Subcutaneous abdominal adipose tissue (tissue), 5 donors: ENCODE measurements at regions not wholly inside any gene's neighbourhood (a gene's known extent, or its start where the extent isn't known, plus 50 kb on each side); places are given as distances from the start of the nearest gene placed in this dataset.

Source experiments
- H3K27ac ChIP-seq: one replicate; pipeline ENCODE4 v1.7.0; 2013; ENCODE audit warnings: low read depth, mild to moderate bottlenecking, inconsistent platforms, low read length, moderate library complexity
- H3K27me3 ChIP-seq, 5 donors: one replicate each; pipeline ENCODE4 v1.7.0; 2013; ENCODE audit warnings: low read length in 5 of 5, inconsistent platforms in 1 of 5; ENCODE audit not compliant: control insufficient read depth in 5 of 5, insufficient read depth in 4 of 5
- H3K36me3 ChIP-seq, 5 donors: one replicate each; pipeline ENCODE4 v1.7.0; 2013; ENCODE audit warnings: low read length in 5 of 5; ENCODE audit not compliant: control insufficient read depth in 5 of 5, insufficient read depth in 5 of 5
- H3K4me1 ChIP-seq, 5 donors: one replicate each; pipeline ENCODE4 v1.7.0; 2013; ENCODE audit warnings: low read length in 5 of 5, mild to moderate bottlenecking in 3 of 5, moderate library complexity in 1 of 5; ENCODE audit not compliant: control insufficient read depth in 5 of 5, insufficient read depth in 5 of 5
- H3K4me3 ChIP-seq, 5 donors: one replicate each; pipeline ENCODE4 v1.7.0; 2013; ENCODE audit warnings: low read length in 5 of 5, low read depth in 1 of 5
- H3K9ac ChIP-seq, 5 donors: one replicate each; pipeline ENCODE4 v1.7.0; 2013; ENCODE audit warnings: low read length in 5 of 5, mild to moderate bottlenecking in 4 of 5, moderate library complexity in 3 of 5
- H3K9me3 ChIP-seq, 5 donors: one replicate each; pipeline ENCODE4 v1.7.0; 2013; ENCODE audit warnings: low read length in 5 of 5; ENCODE audit not compliant: control insufficient read depth in 5 of 5
- donor health status: healthy.
- donor health status: healthy.
- donor health status: healthy.
- donor health status: healthy.
- donor health status: healthy.

GRCh38 chr2:8209494-8209893 lies 472.4 kb upstream of the ID2 start:
- Histone ChIP-seq H3K9ac (no peak overlapping the region), H3K9me3 (peaks cover 0 to 15% (median 10%) of the 10 kb centered on the region in 5 donors), H3K27ac (no peak overlapping the region), H3K4me3 (no peak overlapping the region), H3K4me1 (no peaks in the 10 kb centered on the region), H3K27me3 (no peaks in the 10 kb centered on the region), H3K36me3 (no peaks in the 10 kb centered on the region)

DNA sequence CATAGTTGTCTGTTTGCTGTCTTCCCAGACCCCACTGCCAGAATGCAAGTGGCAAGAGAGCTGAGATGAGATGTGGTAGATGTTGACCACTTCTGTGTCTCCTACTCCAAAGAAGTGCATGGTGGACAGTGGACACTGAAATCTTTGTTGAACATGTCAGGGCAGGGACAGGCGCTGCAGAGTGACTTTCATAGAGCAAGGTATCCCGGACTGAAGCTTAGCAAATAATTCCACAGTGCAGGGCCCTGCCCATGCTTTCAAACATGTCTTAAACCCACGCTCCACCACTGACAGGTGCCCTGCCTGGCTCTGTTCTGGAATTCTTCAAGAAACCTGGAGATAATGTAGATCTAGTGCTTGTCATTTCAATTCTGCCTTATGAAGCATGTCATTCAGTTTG lies 470.5 kb upstream of the ID2 start:
- no peak overlapping the region for H3K27ac ChIP-seq
- H3K9me3 ChIP-seq, result peaks cover 0 to 15% (median 10%) of the 10 kb centered on the region in 5 donors
- no peak overlapping the region for H3K9ac ChIP-seq
- H3K27me3 ChIP-seq, result no peaks in the 10 kb centered on the region
- no peak overlapping the region for H3K4me3 ChIP-seq
- H3K36me3 ChIP-seq, result no peaks in the 10 kb centered on the region
- peaks cover 0 to 6% (median 0%) of the 10 kb centered on the region in 5 donors for H3K4me1 ChIP-seq

DNA sequence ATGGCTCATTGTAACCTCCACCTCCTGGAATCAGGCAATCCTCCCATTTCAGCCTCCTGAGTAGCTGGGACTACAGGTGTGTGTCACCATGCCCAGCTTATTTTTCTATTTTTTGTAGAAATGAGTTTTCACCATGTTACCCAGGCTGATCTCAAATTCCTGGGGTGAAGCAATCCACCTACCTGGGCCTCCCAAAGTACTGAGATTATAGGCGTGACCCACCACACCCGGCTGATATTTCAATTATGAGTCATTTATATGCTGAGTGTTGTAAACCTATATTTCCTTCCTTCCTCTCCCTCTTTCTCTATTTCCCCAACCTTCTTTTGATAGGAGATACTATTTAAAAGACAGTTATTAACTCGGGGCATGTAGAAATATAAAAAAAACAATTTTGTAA lies 469.6 kb upstream of the ID2 start:
- H3K27me3 ChIP-seq, result no peaks in the 10 kb centered on the region
- no peak overlapping the region for H3K27ac ChIP-seq
- H3K4me3 ChIP-seq, result no peak overlapping the region
- peaks cover 0 to 9% (median 2%) of the 10 kb centered on the region in 5 donors for H3K4me1 ChIP-seq
- no peak overlapping the region for H3K9ac ChIP-seq
- peaks cover 0 to 15% (median 10%) of the 10 kb centered on the region in 5 donors for H3K9me3 ChIP-seq
- no peaks in the 10 kb centered on the region for H3K36me3 ChIP-seq

- Histone ChIP-seq H3K9ac (no peak overlapping the region), H3K27ac (no peak overlapping the region), H3K4me3 (no peak overlapping the region), H3K27me3 (no peaks in the 10 kb centered on the region), H3K9me3 (peaks cover 0 to 9% (median 0%) of the 10 kb centered on the region in 5 donors), H3K36me3 (no peaks in the 10 kb centered on the region), H3K4me1 (peaks cover 0 to 9% (median 4%) of the 10 kb centered on the region in 5 donors)
Measured at GRCh38 chr2:8214036-8214615, 467.7 kb upstream of the ID2 start.

GRCh38 chr2:8215159-8215863 lies 466.5 kb upstream of the ID2 start:
- no peak overlapping the region for H3K9ac ChIP-seq
- H3K4me1 ChIP-seq, result peaks cover 0 to 9% (median 4%) of the 10 kb centered on the region in 5 donors
- no peaks in the 10 kb centered on the region for H3K36me3 ChIP-seq
- peaks cover 0 to 2% (median 0%) of the 10 kb centered on the region in 5 donors for H3K9me3 ChIP-seq
- H3K27me3 ChIP-seq, result no peaks in the 10 kb centered on the region
- H3K27ac ChIP-seq, result no peak overlapping the region
- no peak overlapping the region for H3K4me3 ChIP-seq

GRCh38 chr2:8215982-8216381 lies 465.9 kb upstream of the ID2 start:
- Histone ChIP-seq H3K9me3 (no peaks in the 10 kb centered on the region), H3K27me3 (no peaks in the 10 kb centered on the region), H3K9ac (no peak overlapping the region), H3K36me3 (no peaks in the 10 kb centered on the region), H3K4me1 (peaks cover 0 to 9% (median 4%) of the 10 kb centered on the region in 5 donors), H3K4me3 (no peak overlapping the region), H3K27ac (no peak overlapping the region)

DNA sequence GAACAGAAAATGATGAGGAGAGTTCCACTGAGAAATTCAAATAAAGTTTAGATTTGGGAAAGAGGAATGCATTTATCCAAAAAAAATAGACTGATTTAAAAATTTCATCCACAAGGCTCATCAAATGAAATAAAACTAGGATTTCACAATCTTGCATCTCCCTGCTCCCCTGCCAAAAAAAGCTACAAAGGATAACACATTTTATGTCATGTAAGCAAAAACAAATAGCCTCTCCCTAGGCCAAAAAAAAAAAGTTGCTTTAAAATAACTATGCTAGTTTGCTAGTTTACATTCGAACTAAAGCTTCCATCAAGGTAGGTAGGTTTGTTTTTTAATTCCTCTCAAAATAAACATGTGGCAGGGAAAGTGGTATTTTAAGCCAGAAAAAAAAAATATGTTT lies 465.5 kb upstream of the ID2 start:
- no peak overlapping the region for H3K9ac ChIP-seq
- peaks cover 0 to 9% (median 4%) of the 10 kb centered on the region in 5 donors for H3K4me1 ChIP-seq
- H3K36me3 ChIP-seq, result no peaks in the 10 kb centered on the region
- H3K4me3 ChIP-seq, result no peak overlapping the region
- H3K9me3 ChIP-seq, result no peaks in the 10 kb centered on the region
- no peak overlapping the region for H3K27ac ChIP-seq
- H3K27me3 ChIP-seq, result no peaks in the 10 kb centered on the region

GRCh38 chr2:8217468-8218030 lies 464.3 kb upstream of the ID2 start:
- Histone ChIP-seq H3K27ac (no peak overlapping the region), H3K9me3 (no peaks in the 10 kb centered on the region), H3K9ac (no peak overlapping the region), H3K4me3 (no peak overlapping the region), H3K4me1 (peaks cover 0 to 9% (median 4%) of the 10 kb centered on the region in 5 donors), H3K27me3 (no peaks in the 10 kb centered on the region), H3K36me3 (no peaks in the 10 kb centered on the region)

DNA sequence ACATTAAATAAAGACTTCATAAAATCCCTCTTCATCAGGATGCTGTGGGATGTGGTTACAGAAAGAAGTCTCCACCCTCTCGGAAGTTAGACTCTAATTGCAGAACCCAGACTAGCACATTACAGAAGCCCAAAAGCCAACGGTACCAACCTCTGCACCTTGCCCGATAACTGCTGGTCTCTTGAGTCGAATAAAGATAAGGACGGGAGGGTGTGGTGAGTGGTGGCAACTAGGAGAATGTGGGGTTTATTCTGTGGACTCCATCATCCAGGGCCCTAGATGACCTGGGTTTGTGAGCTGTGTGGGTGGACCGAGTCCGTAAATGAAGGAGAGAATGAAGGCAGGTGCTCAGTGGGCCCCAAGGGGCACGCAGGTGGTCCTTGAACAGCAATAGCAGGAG lies 462.8 kb upstream of the ID2 start:
- H3K9ac ChIP-seq, result no peak overlapping the region
- no peak overlapping the region for H3K27ac ChIP-seq
- no peaks in the 10 kb centered on the region for H3K9me3 ChIP-seq
- H3K4me1 ChIP-seq, result peaks cover 0 to 9% (median 4%) of the 10 kb centered on the region in 5 donors
- H3K36me3 ChIP-seq, result no peaks in the 10 kb centered on the region
- H3K27me3 ChIP-seq, result no peaks in the 10 kb centered on the region
- H3K4me3 ChIP-seq, result no peak overlapping the region

DNA sequence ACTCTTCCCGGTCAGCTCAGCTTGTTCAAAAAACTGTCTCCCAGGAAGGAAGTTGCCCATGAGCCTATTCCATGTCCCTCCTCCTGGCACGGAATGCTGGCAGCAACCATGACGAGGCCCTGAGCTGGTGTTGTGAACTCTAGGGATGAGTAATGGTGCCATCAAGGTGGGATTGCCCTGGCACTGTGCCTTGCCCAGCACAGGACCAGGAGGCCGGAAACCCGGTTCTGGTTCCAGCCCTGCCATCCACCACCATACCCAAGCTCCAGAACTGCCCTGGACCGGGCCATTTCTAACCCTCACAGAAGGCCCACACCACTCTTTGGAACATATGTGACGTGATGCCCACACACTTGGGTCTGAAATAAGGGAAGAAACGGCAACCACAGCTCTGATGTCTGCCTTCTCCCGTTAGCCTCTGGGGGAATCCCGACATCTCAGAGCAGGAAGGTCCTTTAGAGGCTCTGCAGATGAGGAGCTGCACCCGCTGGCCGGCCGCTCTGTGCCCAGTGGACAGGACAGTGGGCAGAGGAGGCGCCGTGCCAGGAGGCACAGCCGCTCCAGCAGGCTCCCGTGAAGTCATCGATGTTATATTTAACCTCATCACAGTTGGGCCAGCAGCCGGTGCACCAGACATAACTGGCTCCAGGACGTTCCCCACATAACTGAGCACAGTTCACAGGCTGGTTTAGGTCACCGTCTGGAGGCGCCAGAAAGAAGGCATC lies 462.1 kb upstream of the ID2 start:
- Histone ChIP-seq H3K36me3 (no peaks in the 10 kb centered on the region), H3K4me3 (no peak overlapping the region), H3K27me3 (no peaks in the 10 kb centered on the region), H3K9me3 (no peaks in the 10 kb centered on the region), H3K4me1 (peaks cover 0 to 9% (median 5%) of the 10 kb centered on the region in 5 donors), H3K9ac (no peak overlapping the region), H3K27ac (no peak overlapping the region)
